Epidermal melanocyte (primary cell): ENCODE measurements at regions not wholly inside any gene's neighbourhood (a gene's known extent, or its start where the extent isn't known, plus 50 kb on each side); places are given as distances from the start of the nearest gene placed in this dataset.
"Not testable (repeated sequence)": the region's sequence is repeated elsewhere in the genome, so short reads cannot be mapped to it uniquely, and the experiment has no call there.

Experiments used
- DNase-seq: peaks from one replicate; pipeline ENCODE4 v3.0.0; 2011; ENCODE audit warnings: low spot score; ENCODE audit not compliant: insufficient read length

DNA sequence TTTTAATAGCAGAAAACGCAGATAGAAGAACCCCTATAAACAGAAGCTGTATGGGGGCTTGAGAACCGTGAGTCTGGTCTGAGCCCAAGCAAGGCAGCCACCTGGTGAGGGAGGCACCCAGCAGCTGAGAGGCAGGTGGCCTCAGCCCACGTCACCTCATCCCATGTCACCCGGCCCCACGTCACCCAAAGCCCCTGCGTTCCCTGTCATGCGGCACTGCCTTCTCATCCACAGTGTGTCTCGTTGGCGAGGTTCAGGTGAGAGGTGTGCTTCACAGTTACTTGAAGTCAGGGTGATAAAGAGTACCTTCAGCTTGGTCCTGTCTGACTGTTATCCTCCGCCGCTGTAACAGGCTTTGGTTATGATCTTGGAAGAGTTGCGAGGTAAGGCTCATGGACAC, 80.6 kb upstream of the IRX4 start:
- no peak for DNase-seq

DNA sequence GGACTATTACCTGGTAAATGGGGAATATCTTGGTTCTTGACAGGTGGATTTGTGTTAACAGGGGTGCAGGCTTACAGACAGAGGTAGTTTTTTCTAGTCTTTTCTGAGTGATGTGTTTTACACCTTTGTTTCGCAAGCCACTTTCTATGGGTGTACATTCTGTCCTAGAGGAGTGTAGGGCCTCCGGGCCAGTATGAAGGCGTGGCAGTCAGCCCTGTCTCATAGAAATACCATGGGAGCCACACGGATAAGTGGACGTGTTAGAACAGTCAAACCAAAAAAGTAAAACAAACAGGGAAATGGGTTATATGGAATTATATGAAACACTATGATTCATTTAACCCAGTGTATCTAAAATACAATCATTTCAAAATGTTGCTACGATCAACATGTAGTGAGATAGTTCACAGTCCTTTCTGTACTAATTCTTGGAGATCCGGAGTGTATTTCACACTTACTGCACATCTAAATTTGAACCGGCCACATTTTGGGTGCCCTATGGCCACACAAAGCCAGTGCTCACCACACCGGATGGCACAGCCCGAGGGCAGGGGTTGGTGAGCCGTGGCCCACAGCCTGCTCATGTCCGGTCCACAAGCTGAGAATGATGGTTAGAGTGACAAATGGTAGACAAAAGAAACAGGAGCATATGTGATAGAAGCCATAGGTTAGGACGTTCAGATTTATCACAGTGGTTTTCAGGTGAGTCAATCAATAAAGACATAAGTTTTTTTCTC, 80.1 kb upstream of the IRX4 start:
- DNase-seq, result no peak

DNA sequence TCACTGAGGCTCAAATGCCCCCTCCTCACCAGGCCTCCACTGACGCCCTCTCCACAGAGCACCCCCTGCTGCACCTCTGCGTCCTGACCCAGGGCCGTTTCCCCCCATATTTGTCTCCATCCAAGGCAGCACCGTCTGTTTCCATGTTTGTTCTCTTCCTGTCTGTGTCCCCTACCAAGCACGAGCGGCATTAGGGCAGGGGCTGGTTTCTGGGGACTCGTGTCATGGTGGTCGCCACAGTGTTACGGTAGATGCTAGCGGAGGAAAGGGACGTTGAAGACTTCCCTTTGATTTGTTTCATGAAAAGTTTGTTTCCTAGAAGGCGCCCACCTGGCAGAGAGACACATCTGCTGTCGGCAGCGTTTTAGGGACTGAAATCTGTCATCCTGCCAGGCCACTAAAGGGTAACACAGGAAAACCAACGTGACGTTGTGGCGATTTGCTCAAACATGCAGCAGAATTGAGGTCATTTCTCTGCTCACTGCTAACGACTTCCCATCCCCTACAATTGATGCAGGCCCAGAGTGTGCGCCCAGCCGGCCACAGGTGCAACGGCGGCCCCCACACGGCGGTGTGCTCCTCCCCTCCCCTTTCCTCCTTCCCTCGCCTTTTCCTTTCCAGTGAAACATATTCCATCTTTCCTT, 79.3 kb upstream of the IRX4 start:
- no peak for DNase-seq

DNA sequence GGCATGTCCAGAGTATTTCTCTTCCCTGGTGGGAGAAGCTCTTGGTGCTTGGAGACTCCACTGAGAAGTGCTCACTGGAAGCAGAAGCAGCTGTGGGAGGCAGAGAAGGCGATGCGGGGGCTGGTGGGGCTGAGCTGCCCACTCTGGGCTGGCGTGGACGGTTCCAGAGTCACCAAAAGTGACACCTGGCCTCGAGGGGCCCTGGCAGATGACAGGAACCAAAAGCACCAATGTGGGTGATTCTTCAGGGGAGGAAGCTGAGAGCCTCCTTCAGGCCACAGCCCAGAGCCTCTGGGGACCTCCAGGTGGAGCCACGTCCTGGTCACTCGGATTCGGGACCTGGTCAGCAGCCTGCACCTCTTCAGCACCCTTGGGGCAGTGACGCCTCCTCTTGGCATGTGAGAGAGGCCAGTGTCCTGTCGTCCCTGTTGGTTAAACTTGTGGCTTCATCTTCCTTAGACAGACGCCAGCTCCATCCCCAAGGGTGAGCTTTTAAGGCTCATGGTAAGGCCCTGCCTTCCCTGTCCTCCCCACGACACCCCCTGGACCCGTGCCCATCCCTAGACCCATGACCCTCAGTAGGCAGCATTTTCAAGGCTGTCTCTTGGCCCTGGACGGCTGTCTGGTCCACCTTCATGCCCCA, 78.7 kb upstream of the IRX4 start:
- DNase-seq, result no peak

DNA sequence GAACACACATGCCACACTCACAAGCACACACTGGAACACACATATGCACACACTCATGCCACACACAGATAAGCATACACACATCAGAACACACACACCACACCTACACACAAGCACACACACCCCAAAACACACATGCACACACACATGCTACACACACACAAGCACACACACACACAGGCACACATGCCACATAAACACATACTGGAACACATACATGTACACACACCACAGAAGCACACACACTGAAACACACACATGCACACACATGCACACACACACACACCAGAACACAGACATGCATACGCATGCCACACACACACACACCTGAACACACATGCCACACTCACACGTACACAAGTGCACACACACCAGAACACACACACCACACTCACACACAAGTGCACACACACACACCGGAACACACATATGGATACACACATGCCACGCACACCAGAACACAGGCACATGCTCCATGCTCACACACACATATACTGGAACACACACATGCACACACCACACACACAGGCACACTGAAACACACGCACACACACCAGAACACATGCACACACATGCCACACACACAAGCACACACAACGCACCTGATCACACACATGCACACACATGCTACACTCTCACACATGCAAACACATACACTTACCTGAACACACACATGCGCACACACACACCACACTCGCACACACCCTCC, 78.0 kb upstream of the IRX4 start:
- no peak for DNase-seq

DNA sequence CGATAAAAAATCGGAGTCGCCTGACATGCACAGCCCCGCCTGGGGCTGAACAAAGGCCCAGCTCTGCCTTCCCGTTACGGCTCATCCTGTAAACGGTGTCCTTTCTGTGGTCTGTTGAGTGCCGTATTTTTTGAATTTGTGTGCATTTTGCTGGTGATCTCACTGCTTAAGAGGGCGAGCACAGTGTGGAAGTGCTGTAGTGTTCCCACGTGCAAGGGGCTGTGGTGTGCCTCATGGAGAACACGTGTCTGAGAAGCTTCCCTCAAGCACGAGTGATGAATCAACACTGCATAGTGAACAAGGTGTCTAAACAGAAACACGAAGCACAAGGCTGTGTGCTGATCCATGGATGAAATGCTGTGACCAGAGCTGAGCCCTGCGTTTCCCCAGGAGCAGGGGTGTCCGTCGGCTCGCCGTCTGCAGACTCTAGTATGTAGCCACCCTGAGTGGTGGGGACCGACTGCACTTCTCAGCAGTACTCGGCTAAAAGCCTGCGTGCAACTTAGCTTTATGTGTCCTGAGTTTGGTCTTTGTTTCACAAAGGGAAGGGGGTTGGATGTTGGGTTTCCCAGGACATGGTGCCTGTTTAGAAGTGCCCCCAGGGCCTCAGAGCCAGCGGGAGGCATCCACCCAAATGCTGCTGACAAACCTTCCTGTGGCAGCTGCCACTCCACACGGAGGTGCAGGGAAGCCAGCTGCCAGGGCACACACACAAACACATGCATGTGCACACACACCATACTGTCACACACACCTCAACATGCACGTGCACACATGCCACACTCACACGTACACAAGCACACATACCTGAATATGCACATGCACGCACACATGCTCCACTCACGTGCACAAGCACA, 77.2 kb upstream of the IRX4 start:
- no peak for DNase-seq

DNA sequence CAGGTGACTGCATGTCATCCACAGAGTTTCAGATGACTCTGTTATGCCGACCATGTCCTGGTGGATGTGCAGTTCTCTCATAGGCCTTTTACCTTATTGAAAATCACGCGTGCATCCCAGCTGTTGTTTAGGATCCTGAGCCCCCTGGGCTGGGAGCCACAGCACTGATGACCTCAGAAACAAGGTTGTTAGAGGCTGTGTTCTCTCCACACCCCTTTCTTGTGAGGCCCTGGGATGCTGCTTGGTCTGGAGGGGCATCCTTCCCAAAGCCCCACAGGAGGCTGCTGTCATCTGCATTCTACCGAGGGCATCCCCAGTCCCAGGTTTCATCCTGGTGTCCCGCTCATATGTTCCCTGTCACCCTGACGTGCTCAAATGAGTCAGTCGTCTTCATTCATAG, 76.5 kb upstream of the IRX4 start:
- no peak for DNase-seq

DNA sequence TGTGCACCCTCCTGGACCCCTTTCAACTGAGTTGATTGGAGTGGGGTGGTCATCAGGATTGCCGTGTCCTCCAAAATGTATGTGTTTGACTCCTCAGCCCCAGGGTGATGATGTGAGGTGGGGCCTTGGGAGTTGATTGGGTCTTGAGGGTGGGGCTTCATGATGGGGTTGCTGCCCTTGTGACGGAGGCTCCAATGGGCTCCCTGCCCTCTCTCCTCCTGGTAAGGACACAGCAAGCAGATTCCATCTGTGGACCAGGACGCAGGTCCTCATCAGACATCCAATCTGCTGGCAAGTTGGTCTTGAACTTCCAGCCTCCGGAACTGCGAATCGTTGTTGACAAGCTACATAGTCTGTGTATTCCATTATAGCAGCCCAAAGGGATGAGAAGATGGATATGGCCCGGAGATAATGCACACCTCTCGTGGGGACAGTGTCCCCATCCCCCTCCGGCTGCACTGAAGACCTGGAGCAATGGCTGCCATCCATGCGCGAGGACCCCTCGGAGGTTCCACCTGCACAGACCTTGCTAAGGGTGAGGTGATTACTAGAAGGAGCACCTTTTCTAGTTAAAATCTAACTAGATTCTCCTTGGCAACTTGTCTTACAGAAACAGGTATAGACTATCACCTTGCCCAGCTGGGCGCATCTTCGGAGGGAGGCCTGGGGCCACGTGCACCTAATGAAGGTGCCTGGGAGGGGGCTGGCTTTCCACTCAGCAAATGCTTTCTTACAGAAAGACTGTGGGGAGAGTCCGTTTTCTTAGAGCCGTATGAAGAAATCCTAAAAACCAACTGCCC, 75.7 kb upstream of the IRX4 start:
- DNase-seq, result no peak

DNA sequence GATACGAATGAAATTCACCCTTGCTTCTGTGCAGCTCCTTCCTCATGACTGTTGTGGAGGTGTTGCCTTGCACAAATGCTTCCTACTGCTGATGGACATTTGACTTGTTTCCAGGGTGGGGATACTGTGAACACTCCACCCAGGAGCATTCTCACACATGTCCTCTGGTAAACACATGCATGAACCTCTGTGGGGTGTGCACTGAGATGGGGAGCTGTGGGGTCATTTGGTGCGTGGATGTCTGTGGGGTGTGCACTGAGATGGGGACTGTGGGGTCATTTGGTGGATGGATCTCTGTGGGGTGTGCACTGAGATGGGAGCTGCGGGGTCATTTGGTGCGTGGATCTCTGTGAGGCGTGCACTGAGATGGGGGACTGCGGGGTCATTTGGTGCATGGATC, 72.9 kb upstream of the IRX4 start:
- DNase-seq, result no peak

DNA sequence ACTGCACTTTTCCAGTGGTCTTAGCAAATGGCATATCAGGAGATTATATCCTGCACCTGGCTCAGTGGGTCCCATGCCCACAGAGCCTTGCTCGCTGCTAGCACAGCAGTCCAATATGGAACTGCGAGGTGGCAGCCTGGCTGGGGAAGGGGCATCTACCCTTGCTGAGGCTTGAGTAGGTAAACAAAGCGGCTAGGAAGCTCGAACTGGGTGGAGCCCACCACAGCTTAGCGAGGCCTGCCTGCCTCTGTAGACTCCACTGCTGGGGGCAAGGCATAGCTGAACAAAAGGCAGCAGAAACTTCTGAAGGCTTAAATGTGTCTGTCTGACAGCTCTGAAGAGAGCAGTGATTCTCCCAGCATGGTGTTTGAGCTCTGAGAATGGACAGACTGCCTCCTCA, 71.0 kb upstream of the IRX4 start:
- DNase-seq, result not testable (repeated sequence)

DNA sequence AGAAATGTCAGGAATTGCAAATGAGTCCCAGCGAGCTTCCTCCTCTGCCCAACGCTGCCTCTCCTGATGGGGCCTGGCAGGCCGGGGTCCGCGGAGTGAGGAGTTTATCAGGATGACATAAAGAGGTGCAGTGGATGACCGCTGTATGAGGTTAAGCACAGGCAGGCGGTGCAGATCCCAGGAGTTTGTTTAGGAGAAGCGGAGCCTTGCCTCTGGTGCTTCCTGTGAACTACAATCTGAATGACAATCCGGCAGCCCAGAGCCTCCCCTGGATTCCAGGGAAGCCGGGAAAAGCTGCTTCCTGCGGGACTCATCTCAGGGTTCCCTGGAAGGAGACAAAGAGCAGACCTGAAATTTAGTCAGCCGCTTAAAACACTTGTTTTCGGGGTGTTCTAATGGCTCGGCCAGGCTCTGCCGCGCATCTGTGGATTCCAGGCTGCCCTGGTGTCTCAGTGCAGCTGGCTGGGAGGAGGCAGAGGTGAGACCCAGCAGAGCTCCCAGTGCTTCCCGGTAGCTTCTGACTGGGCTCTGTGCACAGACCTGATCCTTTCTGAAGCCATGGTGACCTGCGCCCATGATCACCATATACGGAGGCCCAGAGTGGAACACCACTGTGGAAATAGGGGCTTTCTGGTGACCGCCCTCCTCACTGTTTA, 69.8 kb upstream of the IRX4 start:
- no peak for DNase-seq

DNA sequence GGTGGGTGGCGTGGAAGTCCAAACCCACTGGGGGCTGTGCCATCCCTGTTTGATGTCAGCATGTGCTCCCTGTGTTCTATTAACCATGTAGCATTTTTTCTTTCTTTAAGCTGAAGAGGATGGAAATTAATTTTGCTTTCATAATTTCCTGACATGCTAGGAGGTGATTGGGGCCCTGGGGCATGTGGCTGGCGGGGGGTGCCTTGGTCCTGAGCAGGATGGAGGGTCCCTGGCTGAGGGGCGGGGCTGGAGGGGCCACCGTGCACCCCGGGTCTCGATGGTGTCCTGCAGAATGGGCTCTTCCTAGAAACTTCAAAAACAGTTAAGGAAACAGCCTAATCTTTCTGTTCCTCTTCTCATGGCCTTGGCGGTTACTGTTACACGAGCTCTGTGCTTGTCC, 69.3 kb upstream of the IRX4 start:
- no peak for DNase-seq

DNA sequence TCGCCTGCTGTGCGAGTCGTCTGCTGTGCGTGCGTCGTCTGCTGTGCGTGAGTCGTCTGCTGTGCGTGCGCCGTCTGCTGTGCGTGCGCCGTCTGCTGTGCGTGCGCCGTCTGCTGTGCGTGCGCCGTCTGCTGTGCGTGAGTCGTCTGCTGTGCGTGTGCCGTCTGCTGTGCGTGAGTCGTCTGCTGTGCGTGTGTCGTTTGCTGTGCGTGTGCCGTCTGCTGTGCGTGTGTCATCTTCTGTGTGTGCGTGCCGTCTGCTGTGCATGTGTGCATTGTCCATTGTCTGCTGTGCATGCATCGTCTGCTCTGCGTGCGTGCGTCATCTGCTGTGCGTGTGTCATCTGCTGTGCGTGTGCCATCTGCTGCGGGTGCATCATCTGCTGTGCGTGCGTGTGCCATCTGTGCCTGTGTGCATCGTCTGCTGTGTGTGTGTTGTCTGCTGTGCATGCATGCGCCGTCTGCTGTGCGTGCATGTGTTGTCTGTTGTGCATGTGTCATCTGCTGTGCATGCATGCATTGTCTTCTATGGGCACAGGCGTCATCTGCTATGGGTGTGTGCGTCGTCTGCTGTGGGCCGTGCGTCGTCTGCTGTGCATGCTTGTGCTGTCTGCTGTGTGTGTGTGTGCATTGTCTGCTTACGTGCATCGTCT, 68.6 kb upstream of the IRX4 start:
- DNase-seq, result no peak

DNA sequence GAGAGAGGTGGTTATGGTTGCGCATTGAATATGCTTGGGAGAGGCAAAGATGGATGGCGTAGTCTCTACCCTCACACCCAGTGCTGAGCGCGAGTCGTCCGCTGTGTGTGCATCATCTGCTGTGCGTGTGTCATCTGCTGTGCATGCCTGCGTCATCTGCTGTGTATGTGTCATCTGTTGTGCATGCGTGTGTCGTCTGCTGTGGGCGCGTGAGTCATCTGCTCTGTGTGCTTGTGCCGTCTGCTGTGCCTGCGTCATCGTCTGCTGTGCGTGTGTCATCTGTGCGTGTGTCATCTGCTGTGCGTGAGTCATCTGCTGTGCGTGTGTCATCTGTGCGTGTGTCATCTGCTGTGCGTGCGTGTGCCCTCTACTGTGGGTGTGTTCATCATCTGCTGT, 68.0 kb upstream of the IRX4 start:
- DNase-seq, result no peak

DNA sequence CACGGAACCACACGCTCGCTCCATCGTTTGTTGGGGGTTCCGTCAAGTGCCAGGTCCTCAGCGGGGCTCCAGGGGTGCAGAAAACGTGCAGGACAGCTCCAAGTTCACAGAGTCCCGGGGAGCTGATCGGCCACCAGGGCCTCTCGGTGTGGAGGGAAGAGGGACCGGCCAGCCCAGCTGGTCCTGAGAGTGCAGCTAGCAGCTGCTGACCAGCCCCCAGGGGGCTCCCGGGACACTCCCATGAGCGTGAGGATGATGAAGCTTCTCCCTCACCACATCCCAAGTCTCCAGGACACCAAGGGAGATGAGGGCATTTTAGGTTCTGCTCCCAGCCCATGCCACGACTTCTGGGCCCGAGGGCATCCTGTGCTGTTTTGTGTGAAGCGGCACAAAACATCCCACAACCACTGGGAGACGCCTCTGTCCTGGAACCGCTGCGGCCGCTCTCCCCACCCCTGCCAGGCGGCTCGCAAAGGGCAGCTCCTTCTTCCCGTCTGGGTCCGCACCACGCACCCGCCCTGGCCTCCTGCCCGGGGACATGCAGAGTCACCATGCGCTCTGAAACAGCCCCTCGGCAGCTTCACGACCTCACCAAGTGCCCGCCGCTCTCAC, 67.5 kb upstream of the IRX4 start:
- DNase-seq, result no peak

DNA sequence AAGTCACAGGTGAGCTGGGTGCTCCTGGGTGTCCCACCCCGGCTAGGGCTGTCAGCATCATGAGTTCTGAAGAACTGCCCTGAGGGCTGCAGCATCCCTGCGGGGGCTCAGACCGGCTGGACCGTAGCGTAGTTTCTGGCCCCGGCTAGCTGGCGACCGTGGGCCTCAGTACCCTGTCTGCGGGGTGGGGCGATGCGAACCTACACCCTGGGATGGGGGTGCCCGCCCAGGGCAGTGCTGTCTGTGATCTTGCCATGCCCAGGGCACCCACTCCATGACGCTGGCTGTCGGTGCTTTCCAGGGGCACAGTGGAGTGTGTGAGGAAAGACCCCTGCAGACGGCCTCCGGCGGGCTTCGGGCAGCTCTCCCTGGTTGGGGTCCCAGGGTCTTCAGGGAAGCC, 66.5 kb upstream of the IRX4 start:
- DNase-seq, result no peak

DNA sequence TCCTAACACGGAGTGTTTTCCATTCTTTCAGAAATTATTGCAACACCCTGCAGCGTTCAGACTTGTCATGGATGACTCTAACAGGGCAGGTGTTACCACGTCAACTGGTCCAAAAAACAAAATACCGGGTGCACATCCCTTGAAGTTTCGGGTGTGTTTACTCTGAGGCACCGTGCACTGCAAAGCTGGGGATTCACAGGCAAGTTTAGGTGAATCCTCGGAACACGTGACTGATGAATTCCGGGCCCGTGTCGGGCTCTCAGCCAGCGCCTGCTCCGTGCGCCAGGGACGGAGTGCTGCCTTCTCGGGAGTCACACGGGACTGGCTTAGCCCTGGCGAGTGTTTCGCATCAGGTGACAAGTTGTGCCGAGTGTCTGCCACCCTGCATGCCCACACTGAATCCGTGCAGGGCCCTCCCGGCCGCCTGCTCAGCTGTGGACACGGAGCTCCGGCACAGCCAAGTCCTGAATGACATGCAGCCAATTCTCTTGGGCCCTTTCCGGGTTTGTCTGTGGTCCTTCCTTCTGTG, 66.0 kb upstream of the IRX4 start:
- DNase-seq, result no peak

DNA sequence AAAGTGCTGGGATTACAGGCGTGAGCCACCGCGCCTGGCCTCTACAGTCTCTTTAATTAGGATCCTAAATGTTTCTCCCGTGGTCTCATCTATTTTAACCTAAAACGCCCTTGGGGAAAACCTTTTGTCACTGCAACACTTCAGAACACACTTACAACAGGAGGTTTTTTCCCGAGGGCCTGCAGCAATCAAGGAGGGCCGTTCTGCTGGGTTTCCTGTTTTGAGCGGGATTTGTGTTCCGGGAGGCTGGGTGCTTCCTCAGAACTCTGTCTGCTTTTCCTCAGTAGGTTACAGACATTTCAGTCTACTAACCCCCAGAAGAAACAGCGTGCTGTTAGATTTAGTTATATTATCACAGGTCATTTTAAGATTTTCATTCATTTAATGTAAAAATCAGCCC, 65.4 kb upstream of the IRX4 start:
- DNase-seq, result no peak

DNA sequence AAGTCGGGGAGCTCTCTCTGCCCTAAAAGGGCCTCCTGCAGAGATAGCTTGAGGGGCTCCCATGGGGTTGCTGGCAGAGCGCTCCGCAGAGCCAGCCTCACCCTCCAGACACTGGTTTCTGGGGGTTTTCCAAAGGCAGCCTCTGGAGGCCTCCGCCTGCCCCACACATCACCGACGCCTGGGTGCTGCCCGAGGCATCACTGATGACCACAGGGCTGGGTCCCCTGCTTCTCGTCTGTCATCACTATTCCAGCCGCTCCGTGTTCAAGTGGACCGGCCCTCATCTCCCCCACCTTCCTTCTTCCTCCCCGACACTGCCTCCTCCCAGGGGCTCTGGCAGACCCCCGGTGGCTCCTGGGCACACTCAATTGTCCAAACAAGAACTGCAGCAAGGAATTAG, 64.1 kb upstream of the IRX4 start:
- no peak for DNase-seq
